ENCODE measurements at regions not wholly inside any gene's neighbourhood (a gene's known extent, or its start where the extent isn't known, plus 50 kb on each side); places are given as distances from the start of the nearest gene placed in this dataset.

- TF ChIP-seq CTCF (IDR thresholded peaks at IDR 0.05; ENCODE audit: low read depth, low read length), result no peak
- H3K4me1 ChIP-seq (ENCODE audit: low read depth), result no peaks in the 10 kb centered on the region
- H3K27ac ChIP-seq, result no peak overlapping the region
- DNase-seq (ENCODE audit: low read depth in 1 of 2, low spot score in 1 of 2), result no peak
- no peak overlapping the region for H3K4me3 ChIP-seq
- no peaks in the 10 kb centered on the region for H3K9me3 ChIP-seq (ENCODE audit: low read depth)
- no peaks in the 10 kb centered on the region for H3K36me3 ChIP-seq
- H3K27me3 ChIP-seq, result no peaks in the 10 kb centered on the region
Measured at GRCh38 chr3:18546632-18547031, 121.5 kb upstream of the SATB1 start.

- no peak overlapping the region for H3K4me3 ChIP-seq
- H3K27ac ChIP-seq, result no peak overlapping the region
- DNase-seq (ENCODE audit: low read depth in 1 of 2, low spot score in 1 of 2), result no peak
- TF ChIP-seq CTCF (IDR thresholded peaks at IDR 0.05; ENCODE audit: low read depth, low read length), result no peak
- H3K36me3 ChIP-seq, result no peaks in the 10 kb centered on the region
- H3K27me3 ChIP-seq, result no peaks in the 10 kb centered on the region
- H3K9me3 ChIP-seq (ENCODE audit: low read depth), result no peaks in the 10 kb centered on the region
- no peaks in the 10 kb centered on the region for H3K4me1 ChIP-seq (ENCODE audit: low read depth)
Measured at GRCh38 chr3:18544146-18544545, 119.0 kb upstream of the SATB1 start.

GRCh38 chr3:18538463-18539230, 113.5 kb upstream of the SATB1 start:
- Histone ChIP-seq H3K4me3 (no peak overlapping the region), H3K27ac (no peak overlapping the region), H3K4me1 (ENCODE audit: low read depth) (no peaks in the 10 kb centered on the region), H3K36me3 (no peaks in the 10 kb centered on the region), H3K9me3 (ENCODE audit: low read depth) (no peaks in the 10 kb centered on the region), H3K27me3 (no peaks in the 10 kb centered on the region)
- TF ChIP-seq CTCF (IDR thresholded peaks at IDR 0.05; ENCODE audit: low read depth, low read length), result no peak
- DNase-seq (ENCODE audit: low read depth in 1 of 2, low spot score in 1 of 2), result no peak

DNA sequence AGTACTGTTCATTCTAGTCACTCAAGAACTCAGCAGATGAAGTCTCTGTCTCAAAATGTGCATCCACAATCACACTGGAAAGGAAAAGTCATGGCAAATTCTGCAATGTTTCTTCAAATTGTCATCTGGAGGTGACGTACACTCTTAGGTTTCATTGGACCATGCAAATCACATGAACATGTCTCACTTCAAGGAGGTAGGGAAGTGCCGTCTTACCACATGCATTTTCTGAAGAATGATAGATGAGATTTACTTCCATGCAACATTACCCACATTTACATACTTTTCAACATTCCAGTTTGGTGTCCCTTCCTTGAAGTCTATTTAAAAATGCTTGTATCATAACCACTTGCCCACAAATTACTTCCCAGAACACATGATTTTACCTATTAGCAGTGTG, 107.9 kb upstream of the SATB1 start:
- Histone ChIP-seq H3K9me3 (ENCODE audit: low read depth) (no peaks in the 10 kb centered on the region), H3K4me3 (no peak overlapping the region)
- no peak for TF ChIP-seq CTCF (IDR thresholded peaks at IDR 0.05; ENCODE audit: low read depth, low read length)

DNA sequence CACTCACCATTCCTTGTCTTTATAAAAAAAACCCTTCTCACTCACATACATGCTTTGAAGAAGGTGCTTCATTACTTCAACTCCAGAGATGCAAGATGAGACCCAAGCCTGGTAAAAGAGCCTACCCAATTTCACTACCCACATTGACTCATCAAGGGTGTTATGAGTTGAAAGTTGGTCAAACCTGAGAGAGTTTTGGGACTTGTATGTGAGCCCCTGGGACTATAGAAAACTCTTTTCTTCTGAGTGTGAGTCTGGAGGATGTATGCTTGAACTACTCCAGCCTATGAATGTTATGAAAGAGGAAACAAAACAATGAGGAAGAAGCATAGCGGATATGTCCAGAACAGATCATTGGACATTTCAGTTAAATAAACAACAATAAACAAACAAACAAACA, 106.5 kb upstream of the SATB1 start:
- Histone ChIP-seq H3K9me3 (ENCODE audit: low read depth) (no peaks in the 10 kb centered on the region), H3K4me1 (ENCODE audit: low read depth) (no peaks in the 10 kb centered on the region), H3K36me3 (no peaks in the 10 kb centered on the region), H3K4me3 (no peak overlapping the region), H3K27me3 (no peaks in the 10 kb centered on the region), H3K27ac (no peak overlapping the region)
- DNase-seq (ENCODE audit: low read depth in 1 of 2, low spot score in 1 of 2), result no peak
- TF ChIP-seq CTCF (IDR thresholded peaks at IDR 0.05; ENCODE audit: low read depth, low read length), result no peak

More for the DNA sequence above, 107.9 kb upstream of the SATB1 start:
- H3K27me3 ChIP-seq, result no peaks in the 10 kb centered on the region
- H3K36me3 ChIP-seq, result no peaks in the 10 kb centered on the region
- no peaks in the 10 kb centered on the region for H3K4me1 ChIP-seq (ENCODE audit: low read depth)
- no peak for DNase-seq (ENCODE audit: low read depth in 1 of 2, low spot score in 1 of 2)
- H3K27ac ChIP-seq, result no peak overlapping the region

Measured in cardiac muscle cell (in vitro differentiated cells and primary cell).